OCI-LY3 (cell line): ENCODE measurements at regions not wholly inside any gene's neighbourhood (a gene's known extent, or its start where the extent isn't known, plus 50 kb on each side); places are given as distances from the start of the nearest gene placed in this dataset.

Experiments
- EZH2phosphoT487 ChIP-seq: fragments of 200-600 bp; shearing (Covaris generic); IDR thresholded peaks from 2 replicates; pipeline ENCODE4 v1.6.1; 2018; ENCODE audit warnings: antibody characterized with exemption, mixed run types, low read depth
- TF ChIP-seq, protein P1 (sequence below): fragments of 200-600, 300-600 bp; sonication (generic); IDR thresholded peaks from 2 replicates; pipeline ENCODE4 v1.5.1; 2014; ENCODE audit warnings: antibody characterized with exemption, low read length, low read depth

DNA sequence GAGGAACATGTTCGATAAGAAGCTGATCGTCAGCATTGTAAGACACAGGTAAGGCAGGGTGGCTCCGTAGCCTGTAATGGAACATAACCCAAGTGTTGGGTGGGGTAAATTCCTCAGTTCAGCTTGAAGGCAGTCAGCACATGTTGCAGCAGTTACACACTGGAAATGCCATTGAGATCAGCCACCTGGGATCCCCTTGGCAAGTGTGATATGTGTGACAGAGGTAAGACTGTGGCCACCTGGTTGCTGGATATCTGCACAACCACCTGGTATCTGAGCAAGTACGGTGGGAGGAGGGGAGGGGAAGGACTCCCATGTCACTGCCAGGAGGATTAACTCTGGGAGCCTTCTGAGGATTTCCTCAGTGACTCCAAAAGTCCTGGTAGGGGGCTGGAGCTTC is 158.0 kb upstream of the CAND1 start:
- TF ChIP-seq, protein P1, sequence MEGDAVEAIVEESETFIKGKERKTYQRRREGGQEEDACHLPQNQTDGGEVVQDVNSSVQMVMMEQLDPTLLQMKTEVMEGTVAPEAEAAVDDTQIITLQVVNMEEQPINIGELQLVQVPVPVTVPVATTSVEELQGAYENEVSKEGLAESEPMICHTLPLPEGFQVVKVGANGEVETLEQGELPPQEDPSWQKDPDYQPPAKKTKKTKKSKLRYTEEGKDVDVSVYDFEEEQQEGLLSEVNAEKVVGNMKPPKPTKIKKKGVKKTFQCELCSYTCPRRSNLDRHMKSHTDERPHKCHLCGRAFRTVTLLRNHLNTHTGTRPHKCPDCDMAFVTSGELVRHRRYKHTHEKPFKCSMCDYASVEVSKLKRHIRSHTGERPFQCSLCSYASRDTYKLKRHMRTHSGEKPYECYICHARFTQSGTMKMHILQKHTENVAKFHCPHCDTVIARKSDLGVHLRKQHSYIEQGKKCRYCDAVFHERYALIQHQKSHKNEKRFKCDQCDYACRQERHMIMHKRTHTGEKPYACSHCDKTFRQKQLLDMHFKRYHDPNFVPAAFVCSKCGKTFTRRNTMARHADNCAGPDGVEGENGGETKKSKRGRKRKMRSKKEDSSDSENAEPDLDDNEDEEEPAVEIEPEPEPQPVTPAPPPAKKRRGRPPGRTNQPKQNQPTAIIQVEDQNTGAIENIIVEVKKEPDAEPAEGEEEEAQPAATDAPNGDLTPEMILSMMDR, result no peak
- no peak for TF ChIP-seq EZH2phosphoT487
